H1 (cell line): ENCODE measurements at regions not wholly inside any gene's neighbourhood (a gene's known extent, or its start where the extent isn't known, plus 50 kb on each side); places are given as distances from the start of the nearest gene placed in this dataset.

Experiments used
- CTCF ChIA-PET: fragments of 300-600 bp; sonication (Branson Sonifier 250); formaldehyde crosslinking; loops from one replicate; lab custom pipeline; 2021; ENCODE audit not compliant: partially characterized antibody; lab: Charles Lee
- POLR2A ChIA-PET: fragments of 300-600 bp; sonication (Branson Sonifier 250); formaldehyde crosslinking; loops from one replicate; lab custom pipeline; 2021; ENCODE audit warnings: inconsistent platforms; ENCODE audit not compliant: partially characterized antibody; lab: Charles Lee
- DNase-seq, 2 experiments: peaks; one replicate each; pipeline versions ENCODE4 v3.0.0 to v3.0.0-alpha.2; 2010 to 2022; ENCODE audit warnings: low spot score in 2 of 2, low read depth in 1 of 2, mixed read lengths in 1 of 2
- FAIRE-seq: peaks from 2 replicates; lab custom pipeline; 2011; peaks lifted over from hg19 to GRCh38; lab: Jason Lieb, UNC
- H2AFZ ChIP-seq: 2 replicates; pipeline ENCODE4 v1.8.1; 2012; ENCODE audit warnings: low read length, inconsistent platforms
- H2AK5ac ChIP-seq: 2 replicates; pipeline ENCODE4 v1.6.1; 2013; ENCODE audit warnings: low read depth, low read length
- H2BK120ac ChIP-seq: replicated peaks from 2 replicates; pipeline ENCODE3; 2013; ENCODE audit warnings: low read depth, low read length, inconsistent platforms
- H2BK12ac ChIP-seq: 2 replicates; pipeline ENCODE4 v1.6.1; 2013; ENCODE audit warnings: low read depth, low read length
- H2BK15ac ChIP-seq: 2 replicates; pipeline ENCODE4 v1.6.1; 2013; ENCODE audit warnings: low read length
- H2BK20ac ChIP-seq: 2 replicates; pipeline ENCODE4 v1.6.1; 2013; ENCODE audit warnings: low read length
- H2BK5ac ChIP-seq: 2 replicates; pipeline ENCODE4 v1.6.1; 2013; ENCODE audit warnings: low read depth, low read length
- H3K14ac ChIP-seq: 2 replicates; pipeline ENCODE4 v1.6.1; 2013; ENCODE audit warnings: inconsistent platforms; ENCODE audit not compliant: insufficient read length
- H3K18ac ChIP-seq: 2 replicates; pipeline ENCODE4 v1.6.1; 2013; ENCODE audit warnings: low read length; ENCODE audit errors: extremely low read depth
- H3K23ac ChIP-seq: 2 replicates; pipeline ENCODE4 v1.6.1; 2013; ENCODE audit warnings: inconsistent platforms; ENCODE audit not compliant: insufficient read length
- H3K23me2 ChIP-seq: 2 replicates; pipeline ENCODE4 v1.6.1; 2013; ENCODE audit warnings: low read depth, low read length
- H3K27ac ChIP-seq: 2 replicates; pipeline ENCODE4 v1.6.1; 2011; ENCODE audit warnings: low read depth, low read length, inconsistent platforms
- H3K27me3 ChIP-seq, 4 experiments: replicated peaks in 1 of 4; 1 replicate in 1 of 4; 2 replicates in 3 of 4; pipeline versions ENCODE4 v1.6.1 to v1.8.1; 2011 to 2013; ENCODE audit warnings: low read length in 3 of 4, mild to moderate bottlenecking in 3 of 4, inconsistent platforms in 2 of 4, mixed read lengths in 2 of 4, moderate library complexity in 1 of 4; ENCODE audit not compliant: control insufficient read depth in 3 of 4, insufficient read depth in 3 of 4; ENCODE audit errors: extremely low read depth in 1 of 4
- H3K36me3 ChIP-seq, 4 experiments: 2 replicates each; pipeline versions ENCODE4 v1.6.1 to v1.8.1; 2011 to 2013; ENCODE audit warnings: mild to moderate bottlenecking in 4 of 4, low read length in 3 of 4, moderate library complexity in 2 of 4, control low read depth in 1 of 4, inconsistent platforms in 1 of 4; ENCODE audit not compliant: insufficient read depth in 4 of 4, control insufficient read depth in 2 of 4
- H3K4ac ChIP-seq: replicated peaks from 2 replicates; pipeline ENCODE3; 2013; ENCODE audit warnings: low read length, low read depth, mixed read lengths, inconsistent platforms; ENCODE audit not compliant: insufficient read length
- H3K4me1 ChIP-seq, 4 experiments: replicated peaks in 1 of 4; 1 replicate in 1 of 4; 2 replicates in 3 of 4; pipeline versions ENCODE4 v1.6.1 to v1.8.1; 2011 to 2013; ENCODE audit warnings: low read length in 3 of 4, inconsistent platforms in 2 of 4, mixed read lengths in 1 of 4; ENCODE audit not compliant: insufficient read depth in 4 of 4, control insufficient read depth in 3 of 4
- H3K4me2 ChIP-seq, 2 experiments: 2 replicates each; pipeline versions ENCODE4 v1.6.1 to v1.8.1; 2011 to 2013; ENCODE audit warnings: low read depth in 2 of 2, low read length in 2 of 2, control low read depth in 1 of 2, inconsistent platforms in 1 of 2, mild to moderate bottlenecking in 1 of 2; ENCODE audit not compliant: insufficient read depth in 1 of 2
- H3K4me3 ChIP-seq, 4 experiments: fragments of 200-600, 300-600 bp in 1 of 4; sonication (generic), shearing (Covaris generic), sonication (Bioruptor Twin) in 1 of 4; 2 replicates each; pipeline versions ENCODE4 v1.5.1 to v1.8.1; 2011 to 2016; ENCODE audit warnings: low read length in 4 of 4, low read depth in 3 of 4, control low read depth in 2 of 4, inconsistent platforms in 2 of 4, mild to moderate bottlenecking in 2 of 4, mixed read lengths in 1 of 4, moderate library complexity in 1 of 4; ENCODE audit not compliant: insufficient read depth in 2 of 4; ENCODE audit errors: extremely low read depth in 1 of 4
- H3K56ac ChIP-seq: replicated peaks from 2 replicates; pipeline ENCODE3; 2013; ENCODE audit warnings: low read depth, mild to moderate bottlenecking, mixed read lengths, low read length, inconsistent platforms; ENCODE audit not compliant: insufficient read length
- H3K79me1 ChIP-seq: 2 replicates; pipeline ENCODE4 v1.6.1; 2013; ENCODE audit warnings: low read depth, low read length, control low read depth
- H3K79me2 ChIP-seq, 2 experiments: 2 replicates each; pipeline versions ENCODE4 v1.6.1 to v1.8.1; 2012 to 2013; ENCODE audit warnings: low read length in 2 of 2, mild to moderate bottlenecking in 2 of 2, inconsistent platforms in 1 of 2; ENCODE audit not compliant: insufficient read depth in 2 of 2, control insufficient read depth in 1 of 2
- H3K9ac ChIP-seq, 4 experiments: replicated peaks in 1 of 4; 1 replicate in 1 of 4; 2 replicates in 3 of 4; pipeline versions ENCODE4 v1.6.1 to v1.8.1; 2011 to 2013; ENCODE audit warnings: low read depth in 3 of 4, low read length in 3 of 4, control low read depth in 2 of 4, mild to moderate bottlenecking in 2 of 4, moderate library complexity in 2 of 4, inconsistent platforms in 1 of 4; ENCODE audit errors: extremely low read depth in 1 of 4
- H3K9me3 ChIP-seq, 2 experiments: 2 replicates each; pipeline versions ENCODE4 v1.6.1 to v1.8.1; 2012 to 2013; ENCODE audit warnings: mild to moderate bottlenecking in 2 of 2, moderate library complexity in 2 of 2, control low read depth in 1 of 2, inconsistent platforms in 1 of 2, low read depth in 1 of 2, low read length in 1 of 2, mixed read lengths in 1 of 2; ENCODE audit not compliant: insufficient read depth in 2 of 2
- H4K20me1 ChIP-seq, 2 experiments: replicated peaks in 1 of 2; 2 replicates each; pipeline versions ENCODE3 to v1.8.1; 2011 to 2013; ENCODE audit warnings: inconsistent platforms in 2 of 2, low read length in 2 of 2, mild to moderate bottlenecking in 1 of 2; ENCODE audit not compliant: insufficient read depth in 2 of 2, control insufficient read depth in 1 of 2
- H4K5ac ChIP-seq: 2 replicates; pipeline ENCODE4 v1.6.1; 2013; ENCODE audit warnings: low read length, low read depth, mixed read lengths, inconsistent platforms; ENCODE audit not compliant: insufficient read length
- H4K8ac ChIP-seq: 2 replicates; pipeline ENCODE4 v1.8.0; 2013; ENCODE audit warnings: mild to moderate bottlenecking, moderate library complexity, low read length, inconsistent platforms; ENCODE audit not compliant: insufficient read depth; ENCODE audit errors: extremely low read depth
- H4K91ac ChIP-seq: replicated peaks from 2 replicates; pipeline ENCODE3; 2013; ENCODE audit warnings: low read length, mixed read lengths, inconsistent platforms; ENCODE audit not compliant: insufficient read length
- BACH1 ChIP-seq: IDR thresholded peaks from 2 replicates; pipeline ENCODE4 v1.6.1; 2012; ENCODE audit warnings: low read length, improper control_type of control experiment
- CHD1 ChIP-seq: IDR thresholded peaks from 2 replicates; pipeline ENCODE4 v1.6.1; 2012; ENCODE audit warnings: low read depth, low read length, improper control_type of control experiment
- HDAC6 ChIP-seq: IDR thresholded peaks from one replicate; pipeline ENCODE4 v1.7.1; 2012; ENCODE audit warnings: low read depth, mild to moderate bottlenecking, inconsistent platforms, low read length, moderate library complexity
- JUN ChIP-seq: IDR thresholded peaks from 2 replicates; pipeline ENCODE4 v1.6.1; 2011; ENCODE audit warnings: low read depth, mild to moderate bottlenecking, improper control_type of control experiment, low read length
- KDM1A ChIP-seq: fragments of 200-600, 300-600 bp; sonication (generic); IDR thresholded peaks from 2 replicates; pipeline ENCODE4 v1.7.1; 2016; ENCODE audit warnings: mild to moderate bottlenecking, low read length, borderline replicate concordance
- MAFK ChIP-seq: IDR thresholded peaks from 2 replicates; pipeline ENCODE4 v1.6.1; 2012; ENCODE audit warnings: low read depth, mild to moderate bottlenecking, improper control_type of control experiment, low read length
- RXRA ChIP-seq: IDR thresholded peaks from 2 replicates; pipeline ENCODE4 v1.6.1; 2011; ENCODE audit warnings: low read depth, mild to moderate bottlenecking, low read length, moderate library complexity; ENCODE audit not compliant: insufficient read depth
- SUZ12 ChIP-seq: fragments of 200-600 bp; sonication (generic); IDR thresholded peaks from 2 replicates; pipeline ENCODE4 v1.6.1; 2012; ENCODE audit warnings: mild to moderate bottlenecking, inconsistent platforms, low read length, moderate library complexity, mixed read lengths
- TAF7 ChIP-seq: optimal IDR thresholded peaks from 2 replicates; pipeline ENCODE3; 2011; ENCODE audit warnings: low read depth, mild to moderate bottlenecking, inconsistent platforms, low read length, moderate library complexity, borderline replicate concordance
- WGBS, 2 experiments: shearing (Covaris generic) in 1 of 2; methylation state at CpG; one replicate each; pipeline versions ENCODE4 v1.1.6 to v1.1.7; 2013 to 2015; ENCODE audit warnings: low lambda C conversion rate in 2 of 2, mixed read lengths in 2 of 2, inconsistent platforms in 1 of 2, low coverage in 1 of 2, missing lambda C conversion rate in 1 of 2; ENCODE audit not compliant: insufficient replicate concordance in 2 of 2, insufficient coverage in 1 of 2, insufficient read length in 1 of 2; ENCODE audit errors: extremely low coverage in 1 of 2, missing lambda C conversion rate in 1 of 2; 5-methylcytosine and 5-hydroxymethylcytosine counted together
- TF ChIP-seq, protein P1 (sequence below): IDR thresholded peaks from 2 replicates; pipeline ENCODE4 v1.6.1; 2012; ENCODE audit warnings: inconsistent platforms
- TF ChIP-seq, protein P2 (sequence below): IDR thresholded peaks from 2 replicates; pipeline ENCODE4 v1.6.1; 2011; ENCODE audit warnings: low read depth, mild to moderate bottlenecking, low read length; ENCODE audit not compliant: insufficient read depth

DNA sequence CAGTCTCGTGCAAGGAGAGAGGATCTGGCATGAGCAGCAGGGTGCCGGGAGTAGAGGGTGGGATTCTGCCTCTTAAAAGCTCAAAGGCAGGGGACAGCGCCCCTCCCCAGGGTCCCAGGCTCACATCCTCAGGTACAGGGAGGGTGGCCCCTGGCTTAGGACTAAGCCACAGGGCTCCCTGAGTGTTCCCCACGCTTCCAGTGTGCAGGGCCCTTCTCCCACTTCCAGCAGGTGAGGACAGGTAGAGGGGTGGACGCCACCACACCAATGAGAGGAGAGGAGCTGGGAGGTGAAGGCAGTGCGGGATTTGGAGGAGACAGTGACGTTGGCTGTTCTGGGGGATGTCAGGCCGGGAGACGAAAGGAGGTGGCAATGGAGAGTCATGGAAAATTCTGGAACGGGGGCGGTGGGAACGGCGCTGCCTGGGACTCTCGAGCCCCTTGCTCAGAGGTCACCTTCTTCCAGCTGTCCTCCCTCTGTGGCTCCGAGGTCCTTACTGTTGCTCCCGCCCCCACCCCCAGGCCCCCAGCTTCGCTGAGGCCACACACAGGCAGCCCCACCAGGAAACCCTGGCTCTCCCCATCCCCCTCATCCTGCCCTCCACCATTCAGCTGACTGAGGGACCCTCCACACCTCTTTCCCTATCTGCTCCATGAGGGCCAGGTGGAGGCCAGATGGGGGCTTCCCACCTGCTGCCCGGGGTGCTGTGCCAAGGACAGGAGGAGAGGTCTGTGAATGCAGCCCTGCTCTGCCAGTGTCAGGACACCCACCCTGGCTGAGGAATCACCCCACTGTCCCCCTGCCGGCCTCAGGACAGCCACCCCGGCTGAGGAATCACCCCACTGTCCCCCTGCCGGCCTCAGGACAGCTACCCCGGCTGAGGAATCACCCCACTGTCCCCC, 57.7 kb upstream of the ACSF3 start:
- peak overlapping the region; percentile 84; the same call in 1 of the 2 replicates for H2BK12ac ChIP-seq
- no peak overlapping the region for H3K9ac ChIP-seq
- H3K27me3 ChIP-seq, result no peaks in the 10 kb centered on the region
- DNase-seq, result no peak
- H3K4me3 ChIP-seq, result no peak overlapping the region
- no peaks in the 10 kb centered on the region; the same call in 1 of the 2 replicates for H3K23me2 ChIP-seq
- H3K4ac ChIP-seq, result no peak overlapping the region
- peaks cover 0 to 2% of the 10 kb centered on the region in 2 experiments for H4K20me1 ChIP-seq
- H2BK5ac ChIP-seq, result no peak overlapping the region
- no peak overlapping the region for H3K27ac ChIP-seq
- no peaks in the 10 kb centered on the region for H3K79me2 ChIP-seq
- H2BK20ac ChIP-seq, result no peak overlapping the region
- peak overlapping the region; percentile 36; the same call in 1 of the 2 replicates for H3K18ac ChIP-seq
- H3K4me1 ChIP-seq, result peaks cover 0 to 12% (median 7%) of the 10 kb centered on the region in 4 experiments; a peak in 4 of 7 replicates
- WGBS, 2 experiments, result 88% methylated on average over 14 of the region's 22 CpGs; no CpG with 5 or more reads in 1 of the 2 experiments
- no peak overlapping the region for H2AFZ ChIP-seq
- no peaks in the 10 kb centered on the region for H3K9me3 ChIP-seq
- H3K23ac ChIP-seq, result no peak overlapping the region
- FAIRE-seq, result no peak
- H3K79me1 ChIP-seq, result no peaks in the 10 kb centered on the region
- no peak overlapping the region for H2BK120ac ChIP-seq
- H3K14ac ChIP-seq, result no peak overlapping the region
- H2AK5ac ChIP-seq, result no peak overlapping the region
- no peak overlapping the region for H4K8ac ChIP-seq
- 0 out of 2 replicates have a peak overlapping the region, but pooled peaks have one; percentile 29 for H2BK15ac ChIP-seq
- no peaks in the 10 kb centered on the region for H3K36me3 ChIP-seq
- H3K56ac ChIP-seq, result no peak overlapping the region
- H4K5ac ChIP-seq, result no peak overlapping the region
- 0 out of 4 replicates have a peak overlapping the region, but pooled peaks of 1 of the 2 experiments have one; percentile 3 for H3K4me2 ChIP-seq
- ChIA-PET CTCF (interaction anchor here (0.6 to 1.3 kb wide), 2 partner anchors 26 to 224 kb away, joined by 3 to 4 read pairs; no protein-coding TSS in a partner anchor), POLR2A (interaction anchor here (0.6 kb wide), 1 partner anchor 125 kb away, joined by 3 read pairs; no protein-coding TSS in a partner anchor)
- H4K91ac ChIP-seq, result peak overlapping the region; percentile 79
- TF ChIP-seq BACH1, result no peak
- TF ChIP-seq CHD1, result no peak
- TF ChIP-seq TAF7, result no peak
- TF ChIP-seq, protein P1, sequence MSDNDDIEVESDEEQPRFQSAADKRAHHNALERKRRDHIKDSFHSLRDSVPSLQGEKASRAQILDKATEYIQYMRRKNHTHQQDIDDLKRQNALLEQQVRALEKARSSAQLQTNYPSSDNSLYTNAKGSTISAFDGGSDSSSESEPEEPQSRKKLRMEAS, result no peak
- TF ChIP-seq KDM1A, result no peak
- TF ChIP-seq JUN, result no peak
- TF ChIP-seq MAFK, result no peak
- no peak for TF ChIP-seq HDAC6
- TF ChIP-seq RXRA, result no peak
- TF ChIP-seq, protein P2, sequence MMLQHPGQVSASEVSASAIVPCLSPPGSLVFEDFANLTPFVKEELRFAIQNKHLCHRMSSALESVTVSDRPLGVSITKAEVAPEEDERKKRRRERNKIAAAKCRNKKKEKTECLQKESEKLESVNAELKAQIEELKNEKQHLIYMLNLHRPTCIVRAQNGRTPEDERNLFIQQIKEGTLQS, result no peak
- TF ChIP-seq SUZ12, result no peak
